Panc1 (cell line): ENCODE measurements at regions not wholly inside any gene's neighbourhood (a gene's known extent, or its start where the extent isn't known, plus 50 kb on each side); places are given as distances from the start of the nearest gene placed in this dataset.

Experiments used
- ATAC-seq: fragments of 200-7000 bp; cut with Tn5 transposase; 2 replicates; pipeline ENCODE4 v1.9.1; 2020; ENCODE audit warnings: mild to moderate bottlenecking, moderate library complexity
- BruUV-seq: library from RNA; stranded (reverse); fragments of 400-500 nt; replicated peaks from 2 replicates; lab custom pipeline; 2021; lab: Mats Ljungman, UMichigan
- CTCF ChIA-PET: fragments of 300-600 bp; sonication (Branson Sonifier 250); formaldehyde crosslinking; loops from one replicate; lab custom pipeline; 2022; ENCODE audit warnings: antibody characterized with exemption; lab: Charles Lee
- POLR2A ChIA-PET: fragments of 300-600 bp; sonication (Branson Sonifier 250); formaldehyde crosslinking; loops from one replicate; lab custom pipeline; 2022; ENCODE audit warnings: antibody characterized with exemption; lab: Charles Lee
- DNase-seq: peaks from one replicate; pipeline ENCODE4 v3.0.0-alpha.2; 2010; ENCODE audit warnings: low read depth, low spot score
- H3K27ac ChIP-seq: 2 replicates; pipeline ENCODE4 v1.5.1; 2011; ENCODE audit warnings: mild to moderate bottlenecking, low read length, inconsistent platforms
- H3K27me3 ChIP-seq: fragments of 200-500 bp; sonication (Bioruptor generic); 2 replicates; pipeline ENCODE4 v1.6.0; 2014; ENCODE audit warnings: low read length, inconsistent platforms; ENCODE audit not compliant: control insufficient read depth, insufficient read depth
- H3K36me3 ChIP-seq: fragments of 200-500 bp; sonication (Bioruptor generic); 2 replicates; pipeline ENCODE4 v1.5.1; 2014; ENCODE audit warnings: inconsistent platforms, mild to moderate bottlenecking, low read length, moderate library complexity; ENCODE audit not compliant: control insufficient read depth, insufficient read depth
- H3K4me1 ChIP-seq: 2 replicates; pipeline ENCODE4 v1.5.1; 2011; ENCODE audit warnings: inconsistent platforms, mild to moderate bottlenecking, low read length, moderate library complexity; ENCODE audit not compliant: control insufficient read depth, insufficient read depth
- H3K4me3 ChIP-seq, 2 experiments: 2 replicates each; pipeline ENCODE4 v1.5.1; 2011 to 2012; ENCODE audit warnings: low read depth in 2 of 2, low read length in 2 of 2, mild to moderate bottlenecking in 2 of 2, inconsistent platforms in 1 of 2, moderate library complexity in 1 of 2
- H3K9me3 ChIP-seq: fragments of 200-500 bp; sonication (Bioruptor generic); 2 replicates; pipeline ENCODE4 v1.5.1; 2014; ENCODE audit warnings: low read depth, mild to moderate bottlenecking, inconsistent platforms, low read length, moderate library complexity; ENCODE audit not compliant: control insufficient read depth, insufficient read depth
- CTCF ChIP-seq: fragments of 450-650 bp; IDR thresholded peaks from 2 replicates; pipeline ENCODE4 v1.5.1; 2017; ENCODE audit warnings: mild to moderate bottlenecking
- POLR2AphosphoS5 ChIP-seq: IDR thresholded peaks from 2 replicates; pipeline ENCODE4 v1.6.1; 2012; ENCODE audit warnings: mild to moderate bottlenecking, low read depth, low read length, moderate library complexity
- REST ChIP-seq, 2 experiments: IDR thresholded peaks; 2 replicates each; pipeline ENCODE4 v1.6.1; 2011 to 2012; ENCODE audit warnings: low read depth in 2 of 2, control low read depth in 1 of 2, low read length in 1 of 2, mild to moderate bottlenecking in 1 of 2, moderate library complexity in 1 of 2; ENCODE audit not compliant: insufficient read depth in 1 of 2
- SIN3A ChIP-seq: IDR thresholded peaks from 2 replicates; pipeline ENCODE4 v1.6.1; 2012; ENCODE audit warnings: low read depth, mild to moderate bottlenecking, low read length, moderate library complexity, borderline replicate concordance; ENCODE audit not compliant: insufficient read depth
- TCF7L2 ChIP-seq: IDR thresholded peaks from 2 replicates; pipeline ENCODE4 v1.6.1; 2011; ENCODE audit warnings: mild to moderate bottlenecking, low read depth, low read length, inconsistent platforms
- in situ Hi-C: cut with HindIII; loops from 2 replicates; pipeline ENCODE4 v1.10.0; 2016; ENCODE audit warnings: low sequenced_read_pairs, low pct_unique_long_range_greater_than_20kb
- intact Hi-C: fragments of 100-400 bp; cut with micrococcal nuclease; formaldehyde crosslinking; loops from one replicate; pipeline ENCODE4 v1.10.0; 2022; ENCODE audit not compliant: unreplicated experiment

DNA sequence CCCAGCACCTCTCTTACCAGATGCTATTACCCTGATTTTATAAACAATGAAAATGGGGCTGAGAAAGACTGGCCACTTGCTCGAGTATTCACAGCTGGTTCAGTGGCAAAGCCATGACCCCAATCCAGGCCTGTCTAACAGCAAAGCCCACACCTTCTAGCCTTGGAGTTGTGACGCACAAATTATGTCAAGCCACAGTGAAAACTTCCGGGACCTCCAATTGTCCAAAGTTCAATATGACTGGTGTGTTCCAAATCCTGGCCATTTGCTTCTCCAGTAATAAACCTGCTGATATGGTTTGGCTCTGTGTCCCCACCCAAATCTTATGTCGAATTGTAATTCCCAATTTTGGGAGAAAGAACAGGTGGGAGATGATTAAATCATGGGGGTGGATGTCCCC lies 64.7 kb upstream of the RIOK3 start:
- peaks cover 3% of the 10 kb centered on the region; the same call in 1 of the 2 replicates for H3K4me1 ChIP-seq
- no peaks in the 10 kb centered on the region for H3K9me3 ChIP-seq
- no peaks in the 10 kb centered on the region for H3K27me3 ChIP-seq
- ChIA-PET CTCF (no interaction called here), POLR2A (no interaction called here)
- TF ChIP-seq REST (IDR thresholded peaks at IDR 0.05; ENCODE audit: insufficient read depth in 1 of 2, low read depth in 2 of 2, low read length in 1 of 2) (no peak), CTCF (no peak), TCF7L2 (no peak), SIN3A (no peak), POLR2AphosphoS5 (no peak)
- intact Hi-C loops (no loop called here), in situ Hi-C loops (no loop called here)
- no peaks in the 10 kb centered on the region for H3K36me3 ChIP-seq
- no peak overlapping the region for H3K27ac ChIP-seq
- BruUV-seq: no TSS peak
- H3K4me3 ChIP-seq: no peak overlapping the region
- ATAC-seq (no peak), DNase-seq (no peak)

DNA sequence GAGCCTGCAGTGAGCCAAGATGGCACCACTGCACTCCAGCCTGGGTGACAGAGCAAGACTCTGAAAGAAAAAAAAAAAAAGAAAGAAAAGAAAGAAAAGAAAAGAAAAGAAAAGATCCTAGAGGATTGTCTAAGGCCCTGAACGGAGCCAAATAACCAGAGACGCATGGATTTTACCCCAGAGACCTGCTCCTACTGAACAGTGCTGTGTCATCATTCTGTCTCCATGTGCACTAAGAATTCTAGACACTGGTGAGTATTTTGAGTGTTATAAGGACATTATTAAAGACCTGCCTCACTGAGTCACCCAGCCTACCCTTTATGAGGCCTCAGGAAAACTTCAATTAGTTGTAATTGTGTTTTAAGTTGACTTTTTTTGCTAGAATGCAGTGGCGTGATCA lies 61.9 kb upstream of the RIOK3 start:
- no peak overlapping the region for H3K27ac ChIP-seq
- H3K4me1 ChIP-seq: peaks cover 3% of the 10 kb centered on the region; the same call in 1 of the 2 replicates
- TF ChIP-seq SIN3A (no peak), POLR2AphosphoS5 (no peak), REST (IDR thresholded peaks at IDR 0.05; ENCODE audit: insufficient read depth in 1 of 2, low read depth in 2 of 2, low read length in 1 of 2) (no peak), CTCF (no peak), TCF7L2 (no peak)
- in situ Hi-C loops: no loop called here
- no TSS peak for BruUV-seq
- no peaks in the 10 kb centered on the region for H3K27me3 ChIP-seq
- no peak for ATAC-seq
- no peak overlapping the region for H3K4me3 ChIP-seq
- ChIA-PET CTCF (no interaction called here), POLR2A (no interaction called here)
- H3K36me3 ChIP-seq: no peaks in the 10 kb centered on the region
- no peaks in the 10 kb centered on the region for H3K9me3 ChIP-seq
- intact Hi-C loops: no loop called here
- no peak for DNase-seq
